ENCODE measurements at regions not wholly inside any gene's neighbourhood (a gene's known extent, or its start where the extent isn't known, plus 50 kb on each side); places are given as distances from the start of the nearest gene placed in this dataset.

DNA sequence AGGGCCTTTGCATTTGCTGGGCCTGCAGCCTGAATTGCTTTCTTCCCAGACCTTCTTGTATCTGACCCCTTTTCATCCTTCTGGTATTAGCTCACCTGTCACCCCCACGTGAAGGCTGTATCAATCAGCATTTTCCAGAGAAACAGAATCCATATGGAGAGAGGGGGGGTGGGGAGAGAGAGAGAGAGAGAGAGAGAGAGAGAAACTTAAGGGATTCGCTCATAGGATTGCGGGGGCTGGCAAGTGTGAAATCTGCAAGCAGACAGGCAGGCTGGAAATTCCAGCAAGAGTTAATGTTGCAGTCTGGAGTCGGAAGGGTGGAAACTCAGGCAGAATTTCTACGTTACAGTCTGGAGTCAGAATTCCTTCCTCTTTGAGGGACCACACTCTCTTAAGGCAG is 410.7 kb upstream of the SULF2 start:
- DNase-seq, result no peak
- Mint-ChIP-seq H3K27ac (no peak overlapping the region), H3K27me3 (ENCODE audit: low read depth in 3 of 3) (peaks cover 0 to 4% (median 2%) of the 10 kb centered on the region in 3 donors), H3K9me3 (peaks cover 0 to 3% (median 0%) of the 10 kb centered on the region in 6 donors), H3K36me3 (no peaks in the 10 kb centered on the region), H3K4me3 (no peak overlapping the region), H3K4me1 (no peaks in the 10 kb centered on the region)

DNA sequence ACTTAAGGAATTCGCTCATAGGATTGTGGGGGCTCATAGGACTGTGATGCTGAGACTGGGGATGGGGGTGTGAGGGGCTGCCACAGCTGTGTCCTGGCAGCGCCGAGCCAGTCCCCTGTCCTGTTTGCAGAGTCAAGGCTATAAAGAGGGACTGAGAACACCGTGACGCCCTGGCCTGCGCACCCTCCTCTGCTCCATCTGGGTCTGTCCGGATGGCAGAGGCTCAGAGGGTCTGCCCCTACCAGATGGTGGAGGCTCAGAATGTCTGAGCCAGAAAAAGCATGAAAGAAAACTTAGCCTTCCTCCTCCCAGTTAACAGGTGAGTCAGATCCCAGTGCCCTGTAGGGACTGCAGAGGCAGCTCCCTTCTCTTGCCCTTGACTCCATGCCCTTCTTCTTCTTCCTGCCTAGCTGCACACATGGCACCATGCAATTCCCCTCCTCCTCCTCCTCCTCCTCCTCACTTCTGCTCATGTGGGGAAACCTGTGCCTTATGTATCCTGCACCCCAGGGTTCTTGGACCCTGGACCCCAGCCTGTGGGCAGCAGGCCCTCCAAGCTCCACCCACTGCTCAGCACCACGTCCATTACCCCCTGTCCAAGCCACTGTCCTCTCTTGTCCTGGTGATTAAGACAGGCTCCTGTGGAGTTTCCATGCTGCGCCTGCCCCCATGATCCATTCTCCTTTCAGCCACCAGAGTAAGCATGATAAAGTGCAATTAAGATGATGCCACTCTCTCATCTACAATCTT is 410.0 kb upstream of the SULF2 start:
- Mint-ChIP-seq H3K9me3 (peaks cover 0 to 3% (median 0%) of the 10 kb centered on the region in 6 donors), H3K27ac (no peak overlapping the region), H3K4me1 (no peaks in the 10 kb centered on the region), H3K27me3 (ENCODE audit: low read depth in 3 of 3) (peaks cover 0 to 4% (median 2%) of the 10 kb centered on the region in 3 donors), H3K4me3 (no peak overlapping the region), H3K36me3 (no peaks in the 10 kb centered on the region)
- no peak for DNase-seq

DNA sequence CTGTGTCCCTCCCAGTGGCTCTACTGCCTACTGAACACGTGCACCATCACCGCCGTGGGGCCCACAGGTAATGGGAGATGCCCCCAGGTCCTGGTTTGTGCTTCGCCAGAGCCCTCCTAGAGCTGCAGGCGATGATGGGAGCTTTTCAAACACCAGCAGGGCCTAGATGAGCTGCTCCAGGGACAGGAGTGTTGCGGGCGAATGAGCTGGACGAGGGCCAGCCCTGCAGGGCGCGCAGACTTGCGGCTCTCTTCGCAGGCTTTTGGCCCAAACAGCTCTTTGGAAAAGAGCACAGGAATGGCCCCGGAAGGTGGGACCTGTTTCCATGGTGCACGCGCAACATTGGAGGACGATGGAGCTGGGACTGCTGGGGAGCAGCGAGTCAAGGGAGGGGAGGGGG is 409.3 kb upstream of the SULF2 start:
- H3K27me3 Mint-ChIP-seq (ENCODE audit: low read depth in 3 of 3), result peaks cover 0 to 4% (median 1%) of the 10 kb centered on the region in 3 donors

DNA sequence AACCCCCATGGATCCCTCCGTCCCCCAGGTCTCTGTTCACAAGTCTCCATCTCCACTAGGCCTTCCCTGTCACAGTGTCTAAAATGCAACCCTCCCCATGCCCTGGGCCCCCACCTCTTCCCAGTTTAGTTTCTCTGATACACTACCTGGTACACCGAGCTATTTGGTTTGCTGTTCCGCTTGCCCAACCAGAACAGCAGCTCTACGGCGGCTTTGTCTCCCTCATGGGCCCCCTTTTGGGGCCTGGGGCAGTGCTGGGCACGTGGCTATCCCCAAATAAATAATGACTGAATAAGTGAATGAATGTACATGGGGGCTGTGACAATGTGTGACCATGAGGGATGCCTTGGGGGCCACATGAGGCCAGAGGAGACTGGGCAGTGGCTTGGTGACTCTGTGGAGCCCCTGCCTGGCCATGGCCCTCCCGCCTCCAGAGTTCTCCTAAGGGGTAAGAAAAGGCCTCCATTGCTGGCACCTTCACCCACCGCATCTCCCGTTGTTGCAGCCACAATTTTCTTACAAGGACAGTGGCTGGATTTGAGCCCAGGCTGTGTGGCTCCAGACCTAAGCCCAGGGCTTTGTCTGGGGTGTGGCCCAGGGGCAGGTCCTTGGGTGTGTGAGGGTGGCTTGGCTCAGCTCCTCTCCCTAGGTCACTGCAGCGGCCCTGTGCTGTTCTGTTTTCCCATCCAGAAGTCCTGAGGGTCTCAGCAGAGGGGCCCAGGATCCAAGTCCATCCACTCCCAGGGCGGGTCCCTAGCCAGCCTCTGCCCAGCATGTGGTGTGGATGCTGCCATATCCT is 408.5 kb upstream of the SULF2 start:
- H3K36me3 Mint-ChIP-seq, result no peaks in the 10 kb centered on the region
- H3K27ac Mint-ChIP-seq, result no peak overlapping the region
- peaks cover 0 to 10% (median 1%) of the 10 kb centered on the region in 3 donors for H3K27me3 Mint-ChIP-seq (ENCODE audit: low read depth in 3 of 3)
- DNase-seq, result no peak
- H3K4me1 Mint-ChIP-seq, result no peaks in the 10 kb centered on the region
- H3K4me3 Mint-ChIP-seq, result no peak overlapping the region
- H3K9me3 Mint-ChIP-seq, result peaks cover 0 to 3% (median 0%) of the 10 kb centered on the region in 6 donors

More for the DNA sequence above, 409.3 kb upstream of the SULF2 start:
- no peak overlapping the region for H3K27ac Mint-ChIP-seq
- H3K9me3 Mint-ChIP-seq, result peaks cover 0 to 3% (median 0%) of the 10 kb centered on the region in 6 donors
- no peaks in the 10 kb centered on the region for H3K36me3 Mint-ChIP-seq
- no peak for DNase-seq
- no peak overlapping the region for H3K4me3 Mint-ChIP-seq
- H3K4me1 Mint-ChIP-seq, result no peaks in the 10 kb centered on the region

DNA sequence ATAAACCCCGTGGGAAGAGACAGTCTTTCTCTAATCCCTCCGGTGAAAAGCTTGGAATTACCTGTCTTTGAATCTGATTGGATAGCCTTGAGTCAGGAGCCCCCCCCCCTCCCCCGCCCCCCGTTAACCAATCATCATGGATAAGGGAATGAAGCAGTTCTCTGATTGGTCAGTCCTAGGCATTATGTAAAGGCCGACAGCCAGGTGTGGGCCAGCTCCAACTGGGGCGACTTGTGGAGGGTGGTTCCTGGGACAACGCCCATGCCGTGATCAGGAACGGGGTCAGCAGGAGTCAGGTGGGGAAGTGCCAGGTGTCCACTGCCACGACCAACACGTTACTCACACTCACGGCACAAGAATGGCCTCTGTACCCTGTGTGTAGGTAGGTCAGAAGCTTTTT is 406.8 kb upstream of the SULF2 start:
- Mint-ChIP-seq H3K27ac (no peak overlapping the region), H3K4me1 (no peaks in the 10 kb centered on the region), H3K4me3 (no peak overlapping the region), H3K27me3 (ENCODE audit: low read depth in 3 of 3) (peaks cover 0 to 10% (median 1%) of the 10 kb centered on the region in 3 donors), H3K36me3 (no peaks in the 10 kb centered on the region), H3K9me3 (peaks cover 0 to 3% (median 0%) of the 10 kb centered on the region in 6 donors)
- no peak for DNase-seq

DNA sequence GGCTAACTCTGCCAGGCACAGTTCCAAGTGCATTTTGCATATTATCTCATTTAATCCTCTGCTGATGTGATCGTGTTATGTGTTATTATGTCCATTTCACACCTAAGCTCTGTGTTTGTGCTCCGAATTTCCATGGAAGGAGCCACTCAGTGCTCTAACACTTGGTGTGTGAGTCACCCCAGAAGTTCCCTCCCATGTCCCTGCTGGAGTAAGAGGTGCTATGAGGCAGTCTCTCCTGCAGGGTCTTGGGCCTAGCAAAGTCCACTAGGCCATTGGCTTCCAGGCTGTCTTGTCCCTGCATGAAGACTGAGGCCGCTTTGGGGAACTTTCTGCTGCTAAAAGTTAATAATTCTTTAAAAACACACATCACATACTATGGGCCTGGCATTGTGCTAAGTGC is 405.9 kb upstream of the SULF2 start:
- peaks cover 0 to 3% (median 0%) of the 10 kb centered on the region in 6 donors for H3K9me3 Mint-ChIP-seq
- H3K27ac Mint-ChIP-seq, result no peak overlapping the region
- no peak overlapping the region for H3K4me3 Mint-ChIP-seq
- H3K4me1 Mint-ChIP-seq, result no peaks in the 10 kb centered on the region
- no peaks in the 10 kb centered on the region for H3K36me3 Mint-ChIP-seq
- DNase-seq, result no peak
- peaks cover 2 to 10% (median 3%) of the 10 kb centered on the region in 3 donors for H3K27me3 Mint-ChIP-seq (ENCODE audit: low read depth in 3 of 3)

DNA sequence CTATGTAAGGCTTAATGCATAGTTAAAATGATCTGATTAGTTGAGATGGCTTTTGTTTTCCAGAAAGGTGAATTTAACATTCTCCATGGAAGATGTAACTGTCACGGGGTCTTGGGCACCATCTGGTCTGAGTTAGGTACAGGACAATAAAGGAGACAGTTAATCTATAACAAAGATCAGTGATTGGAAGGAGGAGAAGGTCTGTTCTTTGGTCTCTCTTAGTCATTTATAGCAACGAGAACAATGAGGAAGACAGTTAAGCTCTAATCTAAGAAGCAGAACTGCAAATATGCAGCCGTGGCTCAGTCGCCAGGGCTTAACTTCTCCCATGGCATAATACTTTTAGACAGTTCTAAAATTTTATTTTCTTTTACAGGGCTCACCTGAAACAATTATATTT is 405.5 kb upstream of the SULF2 start:
- no peak overlapping the region for H3K4me3 Mint-ChIP-seq
- H3K27me3 Mint-ChIP-seq (ENCODE audit: low read depth in 3 of 3), result peaks cover 2 to 10% (median 3%) of the 10 kb centered on the region in 3 donors
- H3K4me1 Mint-ChIP-seq, result no peaks in the 10 kb centered on the region
- no peak for DNase-seq
- H3K36me3 Mint-ChIP-seq, result no peaks in the 10 kb centered on the region
- H3K9me3 Mint-ChIP-seq, result peaks cover 0 to 3% (median 0%) of the 10 kb centered on the region in 6 donors
- no peak overlapping the region for H3K27ac Mint-ChIP-seq

DNA sequence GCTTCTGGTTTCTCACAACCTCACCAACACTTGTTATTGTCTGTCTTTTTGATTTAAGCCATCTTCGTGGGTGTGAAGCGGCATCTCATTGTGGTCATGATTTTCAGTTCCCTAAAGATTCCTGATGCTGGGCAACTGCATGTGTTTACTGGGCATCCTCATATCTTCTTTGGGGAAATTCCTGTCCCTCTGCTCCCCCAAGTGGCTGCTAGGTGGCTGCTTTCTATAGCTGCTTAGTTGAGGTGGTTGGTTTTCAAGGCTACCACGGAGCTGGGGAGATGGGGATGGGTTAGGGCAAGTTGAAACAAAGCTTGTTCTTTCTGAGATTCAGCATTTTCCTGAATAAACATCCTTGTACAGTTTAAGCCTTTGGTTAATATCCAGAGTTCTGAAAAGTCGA is 403.9 kb upstream of the SULF2 start:
- no peaks in the 10 kb centered on the region for H3K4me1 Mint-ChIP-seq
- H3K9me3 Mint-ChIP-seq, result peaks cover 0 to 3% (median 0%) of the 10 kb centered on the region in 6 donors
- peaks cover 2 to 10% (median 5%) of the 10 kb centered on the region in 3 donors for H3K27me3 Mint-ChIP-seq (ENCODE audit: low read depth in 3 of 3)
- DNase-seq, result no peak
- H3K4me3 Mint-ChIP-seq, result no peak overlapping the region
- no peak overlapping the region for H3K27ac Mint-ChIP-seq
- no peaks in the 10 kb centered on the region for H3K36me3 Mint-ChIP-seq

DNA sequence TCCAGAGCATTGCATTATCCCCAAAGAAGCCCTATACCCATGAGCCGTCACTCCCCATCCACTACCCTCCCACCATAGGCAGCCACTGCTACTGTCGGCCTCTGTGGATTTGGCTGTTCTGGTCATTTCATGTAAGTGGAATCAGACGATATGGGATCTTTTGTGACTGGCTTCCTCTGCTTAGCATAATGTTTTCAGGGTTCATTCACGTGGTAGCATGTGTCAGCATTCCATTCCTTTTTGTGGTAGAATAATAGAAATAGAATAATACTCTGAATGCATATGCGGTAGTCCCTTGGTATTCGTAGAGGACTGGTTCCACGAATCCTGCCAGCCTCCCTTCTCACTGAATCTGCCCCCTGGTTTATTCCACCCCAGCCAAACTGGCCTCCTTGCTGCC is 402.6 kb upstream of the SULF2 start:
- no peaks in the 10 kb centered on the region for H3K36me3 Mint-ChIP-seq
- peaks cover 2 to 10% (median 6%) of the 10 kb centered on the region in 3 donors for H3K27me3 Mint-ChIP-seq (ENCODE audit: low read depth in 3 of 3)
- DNase-seq, result no peak
- no peak overlapping the region for H3K4me3 Mint-ChIP-seq
- no peaks in the 10 kb centered on the region for H3K9me3 Mint-ChIP-seq
- no peak overlapping the region for H3K27ac Mint-ChIP-seq
- no peaks in the 10 kb centered on the region for H3K4me1 Mint-ChIP-seq

DNA sequence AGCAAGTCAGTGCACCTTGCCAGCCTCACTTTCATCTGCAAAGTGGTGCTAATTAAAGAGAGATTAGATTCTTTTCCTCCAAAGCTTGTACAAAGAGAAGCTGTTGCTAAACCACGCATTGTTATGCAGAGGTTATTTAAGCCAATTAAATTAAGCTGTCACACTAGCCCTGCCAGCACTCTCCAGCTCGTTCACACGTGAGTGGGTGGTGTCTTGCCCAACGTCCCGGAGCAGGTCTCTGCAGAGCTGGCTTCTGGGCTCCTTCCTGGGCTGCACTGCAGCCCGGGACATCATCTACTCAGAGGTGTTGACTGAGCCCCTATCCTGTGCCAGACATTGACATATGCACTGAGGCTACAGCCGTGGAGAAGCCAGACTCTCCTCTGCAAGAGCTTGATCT is 401.6 kb upstream of the SULF2 start:
- DNase-seq, result no peak
- H3K27ac Mint-ChIP-seq, result no peak overlapping the region
- H3K4me3 Mint-ChIP-seq, result no peak overlapping the region
- H3K27me3 Mint-ChIP-seq (ENCODE audit: low read depth in 3 of 3), result peaks cover 2 to 10% (median 6%) of the 10 kb centered on the region in 3 donors
- no peaks in the 10 kb centered on the region for H3K4me1 Mint-ChIP-seq
- no peaks in the 10 kb centered on the region for H3K36me3 Mint-ChIP-seq
- H3K9me3 Mint-ChIP-seq, result no peaks in the 10 kb centered on the region

DNA sequence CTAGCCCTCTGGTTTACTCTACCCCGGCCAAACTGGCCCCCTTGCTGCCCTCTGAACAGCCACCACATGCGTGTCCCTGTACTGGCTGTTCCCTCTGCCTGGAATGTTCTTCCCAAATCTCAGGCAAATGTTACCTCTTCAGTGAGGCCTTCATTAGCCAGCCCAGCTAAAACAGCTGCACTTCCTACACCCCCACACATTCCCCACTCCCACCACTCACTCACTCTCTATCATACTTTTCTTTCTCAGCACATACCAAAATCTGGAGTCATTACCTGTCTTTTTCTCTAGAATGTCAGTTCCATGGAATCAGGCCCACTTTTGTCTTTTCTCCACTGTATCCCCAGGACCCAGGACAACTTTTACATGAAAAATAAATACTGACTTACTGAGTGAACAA is 401.2 kb upstream of the SULF2 start:
- no peaks in the 10 kb centered on the region for H3K36me3 Mint-ChIP-seq
- DNase-seq, result no peak
- H3K4me1 Mint-ChIP-seq, result no peaks in the 10 kb centered on the region
- no peak overlapping the region for H3K27ac Mint-ChIP-seq
- no peak overlapping the region for H3K4me3 Mint-ChIP-seq
- no peaks in the 10 kb centered on the region for H3K9me3 Mint-ChIP-seq
- peaks cover 2 to 10% (median 8%) of the 10 kb centered on the region in 3 donors for H3K27me3 Mint-ChIP-seq (ENCODE audit: low read depth in 3 of 3)

DNA sequence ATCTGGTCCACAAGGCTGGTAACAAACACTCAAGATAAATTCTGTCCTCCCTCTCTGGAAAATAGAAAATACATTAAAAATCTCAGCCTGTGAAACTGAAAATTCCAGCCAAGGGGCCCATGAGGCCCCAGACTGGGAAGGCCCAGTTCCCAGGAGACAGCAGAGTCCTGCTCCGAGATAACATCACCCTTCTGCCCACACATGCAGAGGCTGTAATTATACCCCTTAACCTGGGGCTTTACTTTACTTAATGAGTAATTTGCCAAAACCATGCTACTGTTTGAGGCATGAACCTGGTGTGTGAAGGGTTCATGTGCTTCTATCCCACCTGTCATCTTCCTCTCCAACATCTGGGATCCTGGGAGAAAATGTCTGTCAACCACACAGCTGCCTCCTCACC is 398.9 kb upstream of the SULF2 start:
- DNase-seq, result no peak
- H3K4me3 Mint-ChIP-seq, result no peak overlapping the region
- H3K36me3 Mint-ChIP-seq, result no peaks in the 10 kb centered on the region
- no peaks in the 10 kb centered on the region for H3K4me1 Mint-ChIP-seq
- peaks cover 2 to 8% (median 3%) of the 10 kb centered on the region in 3 donors for H3K27me3 Mint-ChIP-seq (ENCODE audit: low read depth in 3 of 3)
- H3K27ac Mint-ChIP-seq, result no peak overlapping the region
- no peaks in the 10 kb centered on the region for H3K9me3 Mint-ChIP-seq

DNA sequence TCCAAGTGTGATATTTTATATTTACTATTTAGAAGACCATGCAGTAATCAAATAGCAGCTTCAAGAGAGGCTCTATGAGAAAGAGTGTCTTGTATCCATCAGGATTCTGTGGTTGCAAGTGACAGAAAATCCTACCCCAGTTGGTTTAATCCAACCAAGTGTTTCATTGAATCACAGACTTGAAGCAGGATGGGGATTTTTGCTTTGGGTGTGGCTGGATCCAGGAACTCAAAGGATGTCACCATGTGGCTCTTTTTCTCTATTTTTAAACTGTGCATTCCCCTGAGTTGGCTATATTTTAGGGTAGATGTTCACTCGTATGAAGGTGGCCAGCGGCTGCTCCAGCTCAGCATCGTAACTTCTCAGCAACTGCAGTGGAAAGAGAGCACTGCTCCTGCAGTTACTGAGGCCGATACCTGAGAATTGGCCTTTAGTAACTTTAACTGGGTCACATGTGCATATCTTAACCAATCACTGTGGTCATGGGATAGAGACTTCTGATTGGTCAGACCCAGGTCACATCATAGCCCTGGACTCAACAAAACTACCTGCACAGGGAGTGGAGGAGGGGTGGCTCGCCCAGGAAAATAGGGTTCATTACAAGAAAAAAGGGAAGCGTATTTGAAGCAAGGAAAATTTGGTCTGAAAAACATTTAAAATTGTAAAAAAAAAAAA is 396.1 kb upstream of the SULF2 start:
- no peak overlapping the region for H3K4me3 Mint-ChIP-seq
- H3K27ac Mint-ChIP-seq, result no peak overlapping the region
- H3K36me3 Mint-ChIP-seq, result no peaks in the 10 kb centered on the region
- H3K4me1 Mint-ChIP-seq, result no peaks in the 10 kb centered on the region
- no peak for DNase-seq
- H3K27me3 Mint-ChIP-seq (ENCODE audit: low read depth in 3 of 3), result peaks cover 3 to 8% (median 5%) of the 10 kb centered on the region in 3 donors
- no peaks in the 10 kb centered on the region for H3K9me3 Mint-ChIP-seq

DNA sequence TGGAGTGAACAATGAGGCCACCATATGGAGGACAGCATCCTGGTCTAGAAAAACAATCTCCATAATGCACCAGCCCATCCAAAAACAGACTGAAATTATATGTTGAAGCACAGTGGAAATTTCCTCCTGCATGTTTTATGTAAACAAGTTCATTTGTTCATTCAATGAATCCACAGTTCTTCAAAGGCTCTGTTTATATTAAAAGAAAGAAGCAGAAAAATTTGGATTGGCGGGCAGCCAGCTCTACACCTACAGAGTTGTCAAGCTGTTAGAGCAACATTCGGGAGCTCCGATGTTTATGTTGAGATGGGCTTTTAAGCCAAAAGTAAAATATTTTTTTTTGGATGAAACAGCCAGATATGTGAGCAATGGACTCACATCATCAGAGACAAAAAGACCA is 395.3 kb upstream of the SULF2 start:
- Mint-ChIP-seq H3K27ac (no peak overlapping the region), H3K36me3 (no peaks in the 10 kb centered on the region), H3K4me1 (no peaks in the 10 kb centered on the region), H3K9me3 (no peaks in the 10 kb centered on the region), H3K4me3 (no peak overlapping the region), H3K27me3 (ENCODE audit: low read depth in 3 of 3) (peaks cover 5 to 6% (median 5%) of the 10 kb centered on the region in 3 donors)
- no peak for DNase-seq

All from immature natural killer cell (primary cell).